GM19467 (cell line): ENCODE measurements at regions not wholly inside any gene's neighbourhood (a gene's known extent, or its start where the extent isn't known, plus 50 kb on each side); places are given as distances from the start of the nearest gene placed in this dataset.

Experiments
- ATAC-seq: cut with Tn5 transposase; IDR thresholded peaks from one replicate; pipeline ENCODE4 v1.9.1; 2021; ENCODE audit warnings: mild to moderate bottlenecking, moderate library complexity; ENCODE audit not compliant: unreplicated experiment

DNA sequence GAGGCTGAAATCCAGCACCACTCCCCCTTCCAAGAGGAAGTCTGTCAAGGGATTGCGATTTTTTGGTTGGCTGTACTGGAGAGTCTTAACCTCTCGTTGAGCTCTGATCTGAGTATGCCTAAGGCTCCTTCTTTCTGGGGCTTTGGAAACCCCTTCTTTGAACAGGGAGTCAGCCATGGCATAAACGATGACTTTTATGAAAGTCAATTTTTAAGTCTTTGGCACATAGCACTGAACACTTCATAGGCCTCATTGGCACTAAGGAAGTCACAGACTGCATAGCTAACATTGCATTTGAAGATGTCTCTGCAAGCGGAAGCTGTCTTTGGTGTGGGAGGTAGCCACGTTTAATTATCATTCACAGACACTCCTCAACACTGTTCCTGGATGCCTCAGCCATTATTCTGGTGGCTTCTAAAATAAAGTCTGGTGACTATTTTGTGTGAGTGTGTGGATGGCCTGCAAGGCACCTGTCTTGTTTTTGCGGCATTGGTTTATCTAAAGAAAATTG is 148.2 kb upstream of the NCK2 start:
- ATAC-seq: no peak

GRCh38 chr2:105595536-105595935 is 149.2 kb upstream of the NCK2 start:
- ATAC-seq: no peak

DNA sequence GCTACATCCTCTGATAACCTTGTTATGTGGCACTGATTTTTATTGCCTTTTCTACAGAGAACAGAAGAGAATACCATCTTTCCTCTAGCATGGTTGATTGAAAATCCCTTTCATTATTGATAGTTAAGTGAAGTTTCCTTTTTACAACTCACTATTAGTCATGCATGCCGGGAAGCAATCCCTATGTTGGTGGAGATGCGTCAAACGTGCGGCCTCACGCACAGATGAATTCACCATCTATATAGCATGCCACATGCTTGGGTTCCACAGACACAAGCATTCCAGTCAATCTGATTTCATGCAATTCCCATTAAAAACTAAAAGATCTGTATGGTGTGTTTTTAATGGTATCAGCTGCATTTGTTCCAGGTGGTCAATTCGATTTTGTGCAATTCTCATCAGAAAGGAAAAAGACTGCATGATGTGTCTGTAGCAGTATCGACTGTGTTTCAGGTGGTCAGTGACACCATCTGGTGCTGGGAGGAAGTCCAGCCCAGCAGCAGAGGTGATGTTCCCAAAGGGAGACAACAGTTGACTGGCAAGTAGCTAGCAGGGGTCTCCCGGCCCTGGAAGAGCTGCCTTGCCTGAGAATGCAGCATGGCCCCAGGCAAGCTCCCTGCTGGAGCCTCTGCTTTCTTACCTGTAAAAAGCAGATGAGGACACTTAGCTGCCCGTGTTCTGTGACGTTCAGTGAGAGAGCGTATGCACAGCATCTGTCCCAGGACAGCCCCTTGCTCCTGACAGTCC is 151.3 kb upstream of the NCK2 start:
- ATAC-seq: no peak

DNA sequence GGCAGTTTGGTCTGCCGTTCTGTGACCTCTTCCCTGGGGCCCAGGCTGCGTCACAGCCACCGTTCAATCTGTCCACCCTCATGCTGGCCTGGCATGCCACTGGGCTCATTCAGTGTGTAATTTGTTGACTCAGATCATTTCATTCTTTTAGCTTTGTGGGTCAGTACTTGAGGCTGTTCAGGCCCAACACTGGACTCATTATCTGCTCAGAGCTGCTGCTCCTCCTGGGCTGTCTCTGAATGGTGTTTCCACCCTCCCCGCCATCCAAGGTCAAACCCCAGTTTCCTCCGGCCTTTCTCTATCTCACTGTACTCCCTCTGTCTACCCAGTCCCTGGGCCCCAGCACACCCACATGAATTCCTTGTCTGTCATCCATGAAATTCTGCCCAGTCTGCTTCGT is 152.4 kb upstream of the NCK2 start:
- no peak for ATAC-seq

- ATAC-seq: no peak
Measured at GRCh38 chr2:105590780-105591660, 153.7 kb upstream of the NCK2 start.

- ATAC-seq: no peak
Measured at GRCh38 chr2:105588581-105588980, 156.1 kb upstream of the NCK2 start.

DNA sequence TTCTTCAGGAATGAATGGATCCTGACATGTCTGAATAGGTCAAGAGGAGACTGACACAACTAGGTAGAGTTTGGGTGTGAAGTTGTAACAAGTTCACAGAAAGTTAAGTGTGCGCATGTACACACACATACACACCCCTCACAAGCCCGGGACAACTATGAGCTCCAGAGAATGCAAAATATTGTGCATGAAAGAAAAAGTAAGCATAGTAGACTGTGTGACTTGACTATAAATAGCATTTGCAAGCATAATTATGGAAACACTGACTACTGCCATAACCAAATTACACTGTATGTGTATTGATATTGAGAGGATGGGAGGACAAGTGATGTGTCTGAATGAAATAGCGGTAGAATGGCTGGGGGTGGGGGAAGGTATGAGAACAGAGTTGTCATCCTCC is 157.1 kb upstream of the NCK2 start:
- no peak for ATAC-seq

DNA sequence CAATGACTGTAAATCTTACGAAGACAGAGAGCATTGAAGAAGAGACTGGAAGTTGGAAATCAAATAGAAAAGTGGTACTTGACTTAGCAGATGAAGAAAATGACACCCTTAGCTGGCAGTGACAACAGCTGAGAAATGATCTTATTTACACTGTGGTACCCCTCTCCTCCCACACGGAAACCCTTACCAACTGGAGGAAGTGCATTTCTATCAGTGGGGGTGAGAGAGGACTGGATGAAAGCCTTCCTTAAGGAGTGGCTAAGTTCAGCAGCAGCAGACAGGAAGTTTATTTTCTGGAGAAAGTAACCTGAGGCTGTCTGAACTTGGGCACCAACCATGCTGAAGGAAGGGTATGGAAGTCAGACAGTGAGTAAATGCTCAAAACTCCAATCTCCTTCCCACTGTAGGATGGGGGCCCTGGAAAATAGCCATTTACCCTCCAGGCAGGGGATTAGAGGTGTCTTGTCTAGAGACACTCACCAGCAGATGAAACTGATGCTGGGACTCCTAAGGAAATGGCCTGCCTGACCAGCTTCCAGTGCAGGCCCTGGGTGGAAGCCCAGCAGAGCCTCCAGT is 160.2 kb upstream of the NCK2 start:
- ATAC-seq: no peak

- no peak for ATAC-seq
Measured at GRCh38 chr2:105582952-105583660, 161.6 kb upstream of the NCK2 start.

GRCh38 chr2:105581555-105581944 is 163.2 kb upstream of the NCK2 start:
- ATAC-seq: no peak

GRCh38 chr2:105580870-105581554 is 163.7 kb upstream of the NCK2 start:
- ATAC-seq: no peak

GRCh38 chr2:105580216-105580615 is 164.5 kb upstream of the NCK2 start:
- no peak for ATAC-seq

DNA sequence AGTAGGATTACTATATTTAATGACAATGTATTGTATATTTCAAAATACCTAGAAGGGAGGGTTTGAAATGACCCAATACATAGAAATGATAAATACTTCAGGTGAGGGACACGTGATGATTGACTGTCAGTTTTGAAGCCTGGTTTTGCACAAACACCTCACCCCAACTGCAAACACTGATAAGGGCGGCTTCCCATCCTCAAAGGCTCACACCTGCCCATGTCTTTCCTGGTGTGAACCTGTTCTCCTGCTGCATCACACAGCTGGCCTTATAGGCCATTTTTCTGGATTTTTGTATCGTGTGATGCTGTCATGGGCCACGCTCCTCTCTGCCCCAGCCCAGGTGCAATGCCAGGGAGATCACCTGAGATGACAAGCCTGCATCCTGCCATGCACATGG is 166.5 kb upstream of the NCK2 start:
- no peak for ATAC-seq

DNA sequence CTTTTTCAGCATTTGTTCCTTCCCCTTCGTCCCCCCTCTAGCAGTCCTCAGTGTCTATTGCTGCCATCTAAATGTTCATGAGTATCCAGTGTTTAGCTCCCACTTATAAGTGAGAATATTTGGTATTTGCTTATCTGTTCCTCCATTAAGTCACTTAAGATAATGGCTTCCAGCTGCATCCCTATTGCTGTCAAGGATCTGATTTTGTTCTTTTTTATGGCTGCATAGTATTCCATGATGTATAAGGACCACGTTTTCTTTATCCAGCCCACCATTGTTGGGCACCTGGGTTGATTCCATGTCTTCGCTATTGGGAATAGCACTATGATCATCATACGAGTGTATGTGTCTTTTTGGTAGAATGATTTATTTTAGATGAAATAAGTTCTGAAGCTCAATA is 166.9 kb upstream of the NCK2 start:
- no peak for ATAC-seq

GRCh38 chr2:105576440-105577241 is 168.1 kb upstream of the NCK2 start:
- no peak for ATAC-seq

DNA sequence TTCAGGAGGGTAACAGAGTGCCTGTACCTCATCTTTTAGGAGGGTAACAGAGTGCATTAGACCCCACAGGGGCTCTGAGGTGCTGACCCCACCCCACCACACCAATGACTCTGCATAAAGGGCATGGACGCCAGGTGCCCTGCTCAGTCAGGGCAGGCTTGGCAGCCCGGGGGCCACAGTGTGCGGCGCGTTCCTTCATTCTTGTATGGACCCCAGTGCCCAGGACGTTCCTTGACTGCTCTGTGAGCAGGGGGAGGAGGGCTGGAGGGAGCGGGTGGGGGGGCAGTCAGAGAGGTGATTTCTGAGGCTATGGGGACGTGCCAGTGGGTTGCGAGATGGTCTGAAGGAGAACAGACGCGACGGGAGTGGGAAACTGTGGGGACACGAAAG is 168.7 kb upstream of the NCK2 start:
- ATAC-seq: no peak

DNA sequence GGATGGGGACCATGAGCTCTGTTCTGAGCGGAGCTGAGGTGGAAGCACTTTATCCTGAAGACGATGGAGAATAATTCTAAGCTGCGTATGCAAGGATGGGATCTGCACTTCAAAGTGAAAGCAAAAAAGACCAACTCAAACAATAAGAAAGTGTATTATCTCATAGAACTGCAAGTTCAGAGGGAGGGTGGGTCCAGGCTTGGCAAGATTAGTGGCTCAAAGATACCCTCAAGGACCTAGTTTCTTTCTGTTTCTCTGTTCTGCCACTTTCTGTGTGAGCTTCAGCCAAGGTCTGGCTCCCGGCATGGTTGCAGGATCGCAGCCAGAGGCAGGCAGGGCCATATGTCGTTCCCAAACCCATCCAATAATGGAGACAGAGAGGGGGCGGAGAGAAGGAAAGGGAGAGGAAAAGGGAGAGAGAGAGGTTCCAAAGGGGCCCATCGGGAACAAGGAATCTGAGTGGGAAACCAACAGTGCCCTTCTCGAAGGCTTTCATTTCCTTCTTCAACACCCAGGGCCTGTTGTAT is 169.2 kb upstream of the NCK2 start:
- ATAC-seq: no peak

GRCh38 chr2:105574796-105575344 is 169.8 kb upstream of the NCK2 start:
- ATAC-seq: no peak
